Fibroblast of villous mesenchyme (primary cell): ENCODE measurements at regions not wholly inside any gene's neighbourhood (a gene's known extent, or its start where the extent isn't known, plus 50 kb on each side); places are given as distances from the start of the nearest gene placed in this dataset.

Experiments
- DNase-seq: peaks from one replicate; pipeline ENCODE4 v3.0.0-alpha.2; 2010; ENCODE audit warnings: low read depth
- H3K4me3 ChIP-seq: 2 replicates; pipeline ENCODE4 v1.5.1; 2011; ENCODE audit warnings: low read depth, mild to moderate bottlenecking, low read length
- TF ChIP-seq, protein P1 (sequence below): IDR thresholded peaks from 2 replicates; pipeline ENCODE4 v1.5.1; 2012; ENCODE audit warnings: low read depth, mild to moderate bottlenecking, low read length; ENCODE audit not compliant: insufficient read depth

DNA sequence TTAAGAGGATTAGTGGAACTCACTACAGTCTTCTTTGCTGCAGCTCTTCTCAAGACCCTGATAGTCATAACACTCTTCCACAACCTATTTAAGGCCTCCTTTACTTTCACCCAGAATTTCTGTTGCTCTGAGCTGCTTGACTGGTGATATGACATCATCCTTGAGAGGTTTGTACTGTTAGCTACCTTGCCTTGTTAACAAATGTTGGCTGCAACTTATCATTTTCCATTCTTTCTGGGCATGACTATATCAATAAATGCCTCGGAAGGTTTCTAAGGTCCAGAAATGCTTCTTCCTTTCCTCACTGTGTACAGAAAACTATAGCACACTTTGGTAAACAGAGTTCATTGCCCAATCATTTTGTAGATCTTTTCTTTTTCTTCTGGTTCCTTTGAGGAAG is 1292.2 kb upstream of the TMPRSS15 start:
- H3K4me3 ChIP-seq = no peak overlapping the region
- TF ChIP-seq, protein P1, sequence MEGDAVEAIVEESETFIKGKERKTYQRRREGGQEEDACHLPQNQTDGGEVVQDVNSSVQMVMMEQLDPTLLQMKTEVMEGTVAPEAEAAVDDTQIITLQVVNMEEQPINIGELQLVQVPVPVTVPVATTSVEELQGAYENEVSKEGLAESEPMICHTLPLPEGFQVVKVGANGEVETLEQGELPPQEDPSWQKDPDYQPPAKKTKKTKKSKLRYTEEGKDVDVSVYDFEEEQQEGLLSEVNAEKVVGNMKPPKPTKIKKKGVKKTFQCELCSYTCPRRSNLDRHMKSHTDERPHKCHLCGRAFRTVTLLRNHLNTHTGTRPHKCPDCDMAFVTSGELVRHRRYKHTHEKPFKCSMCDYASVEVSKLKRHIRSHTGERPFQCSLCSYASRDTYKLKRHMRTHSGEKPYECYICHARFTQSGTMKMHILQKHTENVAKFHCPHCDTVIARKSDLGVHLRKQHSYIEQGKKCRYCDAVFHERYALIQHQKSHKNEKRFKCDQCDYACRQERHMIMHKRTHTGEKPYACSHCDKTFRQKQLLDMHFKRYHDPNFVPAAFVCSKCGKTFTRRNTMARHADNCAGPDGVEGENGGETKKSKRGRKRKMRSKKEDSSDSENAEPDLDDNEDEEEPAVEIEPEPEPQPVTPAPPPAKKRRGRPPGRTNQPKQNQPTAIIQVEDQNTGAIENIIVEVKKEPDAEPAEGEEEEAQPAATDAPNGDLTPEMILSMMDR = no peak
- no peak for DNase-seq

- TF ChIP-seq, protein P1 = no peak
- H3K4me3 ChIP-seq = no peak overlapping the region
These were observed 1296.9 kb upstream of the TMPRSS15 start for GRCh38 chr21:19700476-19700875.

GRCh38 chr21:19702726-19703125 is 1295.5 kb upstream of the NCAM2 start:
- DNase-seq = no peak
- TF ChIP-seq, protein P1 = no peak
- no peak overlapping the region for H3K4me3 ChIP-seq

More at GRCh38 chr21:19700476-19700875, 1296.9 kb upstream of the TMPRSS15 start:
- no peak for DNase-seq

DNA sequence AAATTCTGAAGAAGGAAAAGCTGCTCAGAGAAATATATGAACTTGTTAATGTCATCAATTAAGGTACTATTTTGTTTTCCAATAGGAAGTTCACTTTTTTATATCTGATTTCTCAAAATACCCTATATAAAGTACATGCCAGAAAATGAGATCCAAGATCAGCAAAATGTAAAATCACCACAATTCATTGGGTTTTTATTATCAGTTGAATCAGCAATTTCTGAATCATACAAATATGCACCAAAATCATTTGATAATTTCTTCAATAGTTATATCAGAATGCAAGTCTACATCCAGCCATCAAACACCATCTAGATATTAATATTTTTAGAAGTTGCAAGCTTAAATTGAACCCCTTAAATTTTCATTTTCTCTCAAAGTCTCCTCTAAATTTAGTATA is 1293.4 kb upstream of the NCAM2 start:
- H3K4me3 ChIP-seq = no peak overlapping the region
- DNase-seq = no peak
- TF ChIP-seq, protein P1 = no peak

DNA sequence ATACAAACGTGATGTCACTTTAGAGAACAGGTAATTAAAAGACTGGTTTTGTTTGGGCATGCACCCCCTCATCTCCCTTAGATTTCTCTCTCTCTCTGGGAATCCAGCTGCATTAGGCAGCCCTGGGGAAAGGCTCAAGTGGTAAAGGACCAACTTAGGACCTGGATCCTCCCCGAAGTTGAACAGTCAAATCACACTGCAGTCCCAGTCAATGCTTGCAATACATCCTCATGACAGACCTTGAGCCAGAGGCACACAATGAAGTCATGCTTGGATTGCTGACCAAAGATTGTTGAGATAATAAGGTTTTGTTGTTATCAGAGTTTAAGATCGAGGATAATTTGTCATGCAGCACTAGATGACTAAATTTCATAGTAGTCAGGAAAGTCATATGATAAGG is 1285.8 kb upstream of the NCAM2 start:
- DNase-seq = no peak
- TF ChIP-seq, protein P1 = no peak
- H3K4me3 ChIP-seq = no peak overlapping the region

DNA sequence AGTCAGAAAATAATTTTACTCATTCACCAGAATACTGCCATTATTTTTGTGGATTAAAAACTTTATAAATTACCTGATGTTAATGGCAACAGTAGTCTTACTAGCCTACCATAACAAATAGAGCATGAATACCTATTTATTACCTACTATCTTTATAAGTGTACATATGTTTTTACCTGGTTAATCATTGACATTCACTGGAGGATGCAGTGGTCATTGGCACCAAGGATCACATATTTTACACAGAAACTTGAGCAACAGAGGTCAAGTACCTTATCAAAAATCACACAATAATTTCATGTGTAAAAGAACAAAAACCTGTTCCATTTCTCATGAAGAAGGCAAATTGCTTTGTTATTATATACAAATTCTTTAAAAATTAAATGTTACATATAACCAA is 1284.9 kb upstream of the NCAM2 start:
- H3K4me3 ChIP-seq = no peak overlapping the region
- no peak for DNase-seq
- TF ChIP-seq, protein P1 = no peak

GRCh38 chr21:19724081-19724480 is 1274.1 kb upstream of the NCAM2 start:
- no peak overlapping the region for H3K4me3 ChIP-seq
- TF ChIP-seq, protein P1 = no peak
- DNase-seq = no peak
